HG02759 (cell line): ENCODE measurements at regions not wholly inside any gene's neighbourhood (a gene's known extent, or its start where the extent isn't known, plus 50 kb on each side); places are given as distances from the start of the nearest gene placed in this dataset.

Experiments used
- ATAC-seq: cut with Tn5 transposase; IDR thresholded peaks from one replicate; pipeline ENCODE4 v1.9.1; 2021; ENCODE audit warnings: mild to moderate bottlenecking, moderate library complexity; ENCODE audit not compliant: unreplicated experiment

GRCh38 chr22:48902001-48902869 lies 925.4 kb downstream of the BRD1 start:
- no peak for ATAC-seq

- ATAC-seq: no peak
These were observed 926.3 kb downstream of the BRD1 start for GRCh38 chr22:48901324-48901723.

GRCh38 chr22:48900626-48901025 lies 927.0 kb downstream of the BRD1 start:
- ATAC-seq: no peak

- no peak for ATAC-seq
These were observed 927.4 kb downstream of the BRD1 start for GRCh38 chr22:48900327-48900597.

GRCh38 chr22:48899523-48900326 lies 927.9 kb downstream of the BRD1 start:
- no peak for ATAC-seq

GRCh38 chr22:48898524-48899250 lies 929.0 kb downstream of the BRD1 start:
- no peak for ATAC-seq

GRCh38 chr22:48897645-48898370 lies 929.9 kb downstream of the BRD1 start:
- ATAC-seq: no peak

GRCh38 chr22:48896766-48897644 lies 930.7 kb downstream of the BRD1 start:
- no peak for ATAC-seq

GRCh38 chr22:48895831-48896765 lies 931.6 kb downstream of the BRD1 start:
- ATAC-seq: no peak

- ATAC-seq: no peak
These were observed 932.3 kb downstream of the BRD1 start for GRCh38 chr22:48895336-48895735.

- ATAC-seq: no peak
These were observed 932.8 kb downstream of the BRD1 start for GRCh38 chr22:48894804-48895250.

GRCh38 chr22:48894064-48894671 lies 933.5 kb downstream of the BRD1 start:
- ATAC-seq: no peak

GRCh38 chr22:48893288-48894063 lies 934.2 kb downstream of the BRD1 start:
- no peak for ATAC-seq

- no peak for ATAC-seq
These were observed 934.9 kb downstream of the BRD1 start for GRCh38 chr22:48892578-48893287.

- no peak for ATAC-seq
These were observed 935.7 kb downstream of the BRD1 start for GRCh38 chr22:48891688-48892577.
